Testis (tissue), 2 donors: ENCODE measurements at regions not wholly inside any gene's neighbourhood (a gene's known extent, or its start where the extent isn't known, plus 50 kb on each side); places are given as distances from the start of the nearest gene placed in this dataset.

Experiments
- DNase-seq: peaks from one replicate; pipeline ENCODE4 v3.0.0-alpha.2; 2019
- H3K27ac ChIP-seq, 2 donors: fragments of 200-600 bp; sonication (generic); one replicate each; pipeline ENCODE4 v1.5.1; 2019
- H3K27me3 ChIP-seq: fragments of 200-600 bp; sonication (generic); one replicate; pipeline ENCODE4 v1.5.1; 2019
- H3K36me3 ChIP-seq: fragments of 200-600 bp; sonication (generic); one replicate; pipeline ENCODE4 v1.5.1; 2017; ENCODE audit warnings: low read depth; ENCODE audit errors: missing control alignments
- H3K4me1 ChIP-seq: fragments of 200-600 bp; sonication (generic); one replicate; pipeline ENCODE4 v1.5.1; 2019
- H3K4me3 ChIP-seq, 2 donors: fragments of 200-600 bp; sonication (generic); one replicate each; pipeline ENCODE4 v1.5.1; 2017 to 2019
- H3K9me3 ChIP-seq: fragments of 200-600 bp; sonication (generic); one replicate; pipeline ENCODE4 v1.5.1; 2017
- CTCF ChIP-seq, 3 experiments: fragments of 450-650 bp in 2 of 3; fragments of 200-600 bp in 1 of 3; sonication (generic) in 1 of 3; IDR thresholded peaks; one replicate each; pipeline ENCODE4 v1.5.1; 2016 to 2019; ENCODE audit warnings: antibody characterized with exemption in 3 of 3, mild to moderate bottlenecking in 2 of 3, moderate library complexity in 1 of 3
- POLR2A ChIP-seq: fragments of 450-650 bp; IDR thresholded peaks from one replicate; pipeline ENCODE4 v1.6.1; 2017; ENCODE audit warnings: antibody characterized with exemption, mild to moderate bottlenecking, moderate library complexity
- WGBS, 2 donors: methylation state at CpG; one replicate each; pipeline ENCODE4 v1.1.5; 2018; 5-methylcytosine and 5-hydroxymethylcytosine counted together
- intact Hi-C: fragments of 100-400 bp; cut with DNase I; formaldehyde crosslinking; loops from one replicate; pipeline ENCODE4 v1.15.1; 2023; ENCODE audit warnings: low total_unique reads

GRCh38 chr2:36178384-36178783 lies 177.2 kb upstream of the CRIM1 start:
- 33 to 46% methylated on average over 2 of the region's 2 CpGs for WGBS, 2 donors
- no peak overlapping the region for H3K27ac ChIP-seq

GRCh38 chr2:36177282-36177681 lies 178.3 kb upstream of the CRIM1 start:
- WGBS, 2 donors = 58 to 75% methylated on average over 2 of the region's 2 CpGs
- Histone ChIP-seq H3K27me3 (no peaks in the 10 kb centered on the region), H3K27ac (no peak overlapping the region), H3K36me3 (no peaks in the 10 kb centered on the region), H3K4me3 (no peak overlapping the region), H3K4me1 (no peaks in the 10 kb centered on the region), H3K9me3 (no peaks in the 10 kb centered on the region)
- no peak for DNase-seq
- no peak for TF ChIP-seq POLR2A
- intact Hi-C loops = no loop called here

More at GRCh38 chr2:36178384-36178783, 177.2 kb upstream of the CRIM1 start:
- TF ChIP-seq POLR2A (no peak), CTCF (IDR thresholded peaks at IDR 0.05) (no peak)
- intact Hi-C loops = no loop called here
- no peaks in the 10 kb centered on the region for H3K4me1 ChIP-seq
- no peak for DNase-seq
- no peak overlapping the region for H3K4me3 ChIP-seq
- no peaks in the 10 kb centered on the region for H3K27me3 ChIP-seq
- no peaks in the 10 kb centered on the region for H3K36me3 ChIP-seq
- H3K9me3 ChIP-seq = no peaks in the 10 kb centered on the region

- 85 to 95% methylated on average over 1 of the region's 1 CpG for WGBS, 2 donors
- Histone ChIP-seq H3K4me1 (no peaks in the 10 kb centered on the region), H3K9me3 (no peaks in the 10 kb centered on the region), H3K4me3 (no peak overlapping the region), H3K27me3 (no peaks in the 10 kb centered on the region), H3K36me3 (no peaks in the 10 kb centered on the region), H3K27ac (no peak overlapping the region)
- TF ChIP-seq POLR2A (no peak), CTCF (IDR thresholded peaks at IDR 0.05) (no peak)
- intact Hi-C loops = no loop called here
- no peak for DNase-seq
These were observed 180.7 kb upstream of the CRIM1 start for GRCh38 chr2:36174920-36175319.

GRCh38 chr2:36173760-36174404 lies 181.7 kb upstream of the CRIM1 start:
- no peak overlapping the region for H3K27ac ChIP-seq
- no peaks in the 10 kb centered on the region for H3K4me1 ChIP-seq
- no peak overlapping the region for H3K4me3 ChIP-seq
- 82 to 88% methylated on average over 6 of the region's 6 CpGs for WGBS, 2 donors
- H3K9me3 ChIP-seq = no peaks in the 10 kb centered on the region
- DNase-seq = no peak
- no peaks in the 10 kb centered on the region for H3K36me3 ChIP-seq
- H3K27me3 ChIP-seq = no peaks in the 10 kb centered on the region
- intact Hi-C loops = no loop called here
- TF ChIP-seq POLR2A = no peak
- TF ChIP-seq CTCF (IDR thresholded peaks at IDR 0.05) = no peak

- Histone ChIP-seq H3K4me1 (no peaks in the 10 kb centered on the region), H3K9me3 (no peaks in the 10 kb centered on the region), H3K27ac (no peak overlapping the region), H3K36me3 (no peaks in the 10 kb centered on the region), H3K27me3 (no peaks in the 10 kb centered on the region), H3K4me3 (no peak overlapping the region)
- 67 to 69% methylated on average over 5 of the region's 5 CpGs for WGBS, 2 donors
- DNase-seq = no peak
- TF ChIP-seq CTCF (IDR thresholded peaks at IDR 0.05) (no peak), POLR2A (no peak)
- intact Hi-C loops = no loop called here
These were observed 182.8 kb upstream of the CRIM1 start for GRCh38 chr2:36172824-36173223.
